GM19463 (cell line): ENCODE measurements at regions not wholly inside any gene's neighbourhood (a gene's known extent, or its start where the extent isn't known, plus 50 kb on each side); places are given as distances from the start of the nearest gene placed in this dataset.
A peak's percentile ranks its signal among the peaks of the same experiment; 100 is the strongest.
"Not testable (repeated sequence)": the region's sequence is repeated elsewhere in the genome, so short reads cannot be mapped to it uniquely, and the experiment has no call there.

Experiments used
- ATAC-seq: cut with Tn5 transposase; IDR thresholded peaks from one replicate; pipeline ENCODE4 v1.9.1; 2021; ENCODE audit warnings: mild to moderate bottlenecking, moderate library complexity; ENCODE audit not compliant: unreplicated experiment

- ATAC-seq: no peak
Observed at GRCh38 chr13:53351021-53351420, 322.4 kb downstream of the OLFM4 start.

- ATAC-seq: peak; percentile 57
Observed at GRCh38 chr13:53357582-53357981, 329.0 kb downstream of the OLFM4 start.

GRCh38 chr13:53368948-53369347 is 340.3 kb downstream of the OLFM4 start:
- no peak for ATAC-seq

GRCh38 chr13:53379485-53379884 is 350.9 kb downstream of the OLFM4 start:
- no peak for ATAC-seq

GRCh38 chr13:53382008-53382407 is 353.4 kb downstream of the OLFM4 start:
- no peak for ATAC-seq

GRCh38 chr13:53398051-53398450 is 369.4 kb downstream of the OLFM4 start:
- ATAC-seq: no peak

GRCh38 chr13:53405616-53406015 is 377.0 kb downstream of the OLFM4 start:
- ATAC-seq: no peak

GRCh38 chr13:53408306-53408705 is 379.7 kb downstream of the OLFM4 start:
- ATAC-seq: no peak

GRCh38 chr13:53408847-53409568 is 380.4 kb downstream of the OLFM4 start:
- ATAC-seq: no peak

- no peak for ATAC-seq
Observed at GRCh38 chr13:53411463-53411862, 382.9 kb downstream of the OLFM4 start.

- no peak for ATAC-seq
Observed at GRCh38 chr13:53415135-53415534, 386.5 kb downstream of the OLFM4 start.

GRCh38 chr13:53417601-53418000 is 389.0 kb downstream of the OLFM4 start:
- no peak for ATAC-seq

GRCh38 chr13:53422415-53422814 is 393.8 kb downstream of the OLFM4 start:
- no peak for ATAC-seq

- ATAC-seq: no peak
Observed at GRCh38 chr13:53436396-53436795, 407.8 kb downstream of the OLFM4 start.

- ATAC-seq: no peak
Observed at GRCh38 chr13:53439439-53440225, 411.0 kb downstream of the OLFM4 start.

GRCh38 chr13:53442979-53443378 is 414.4 kb downstream of the OLFM4 start:
- no peak for ATAC-seq

GRCh38 chr13:53445686-53446085 is 417.1 kb downstream of the OLFM4 start:
- ATAC-seq: no peak

- no peak for ATAC-seq
Observed at GRCh38 chr13:53447456-53447855, 418.8 kb downstream of the OLFM4 start.

GRCh38 chr13:53447863-53448262 is 419.2 kb downstream of the OLFM4 start:
- ATAC-seq: no peak

- not testable (repeated sequence) for ATAC-seq
Observed at GRCh38 chr13:53452263-53452808, 423.7 kb downstream of the OLFM4 start.

GRCh38 chr13:53460796-53461195 is 432.2 kb downstream of the OLFM4 start:
- ATAC-seq: no peak

GRCh38 chr13:53463106-53463505 is 434.5 kb downstream of the OLFM4 start:
- no peak for ATAC-seq
